Thyroid gland (tissue), 4 donors: ENCODE measurements at regions not wholly inside any gene's neighbourhood (a gene's known extent, or its start where the extent isn't known, plus 50 kb on each side); places are given as distances from the start of the nearest gene placed in this dataset.

Experiments
- CTCF ChIP-seq, 6 experiments: fragments of 200-600 bp in 3 of 6; fragments of 450-650 bp in 3 of 6; sonication (generic) in 3 of 6; IDR thresholded peaks; one replicate each; pipeline ENCODE4 v1.5.1; 2016 to 2019; ENCODE audit warnings: antibody characterized with exemption in 6 of 6, mild to moderate bottlenecking in 2 of 6, inconsistent platforms in 1 of 6, moderate library complexity in 1 of 6
- POLR2A ChIP-seq, 2 donors: fragments of 450-650 bp; IDR thresholded peaks; one replicate each; pipeline ENCODE4 v1.6.1; 2017; ENCODE audit warnings: antibody characterized with exemption in 2 of 2, mild to moderate bottlenecking in 2 of 2, moderate library complexity in 1 of 2

GRCh38 chr7:112615701-112616100 is 134.9 kb downstream of the LSMEM1 start:
- no peak for TF ChIP-seq CTCF (IDR thresholded peaks at IDR 0.05)
- TF ChIP-seq POLR2A (IDR thresholded peaks at IDR 0.05), result no peak
